ENCODE measurements at regions not wholly inside any gene's neighbourhood (a gene's known extent, or its start where the extent isn't known, plus 50 kb on each side); places are given as distances from the start of the nearest gene placed in this dataset.

GRCh38 chr9:88643931-88644330, 109.0 kb downstream of the NXNL2 start:
- intact Hi-C loops (cut with DNase I) = no loop called here
- Histone ChIP-seq H3K27ac (no peak overlapping the region), H3K27me3 (no peaks in the 10 kb centered on the region), H3K9me3 (no peaks in the 10 kb centered on the region), H3K4me3 (no peak overlapping the region), H3K36me3 (no peaks in the 10 kb centered on the region), H3K4me1 (no peaks in the 10 kb centered on the region)
- DNase-seq (ENCODE audit: low spot score in 2 of 2) = no peak
- TF ChIP-seq CTCF (IDR thresholded peaks at IDR 0.05) = no peak

- H3K27ac ChIP-seq = no peak overlapping the region
- no peaks in the 10 kb centered on the region for H3K4me1 ChIP-seq
- no peaks in the 10 kb centered on the region for H3K9me3 ChIP-seq
- TF ChIP-seq CTCF (IDR thresholded peaks at IDR 0.05) = no peak
- H3K36me3 ChIP-seq = no peaks in the 10 kb centered on the region
- intact Hi-C loops (cut with DNase I) = no loop called here
- DNase-seq (ENCODE audit: low spot score in 2 of 2) = no peak
- H3K27me3 ChIP-seq = no peaks in the 10 kb centered on the region
- no peak overlapping the region for H3K4me3 ChIP-seq
These were observed 110.3 kb downstream of the NXNL2 start for GRCh38 chr9:88645172-88645878.

GRCh38 chr9:88645879-88646199, 110.9 kb downstream of the NXNL2 start:
- Histone ChIP-seq H3K36me3 (no peaks in the 10 kb centered on the region), H3K4me3 (no peak overlapping the region), H3K27ac (no peak overlapping the region), H3K4me1 (no peaks in the 10 kb centered on the region), H3K9me3 (no peaks in the 10 kb centered on the region), H3K27me3 (no peaks in the 10 kb centered on the region)
- no peak for TF ChIP-seq CTCF (IDR thresholded peaks at IDR 0.05)
- intact Hi-C loops (cut with DNase I) = no loop called here
- no peak for DNase-seq (ENCODE audit: low spot score in 2 of 2)

- DNase-seq (ENCODE audit: low spot score in 2 of 2) = no peak
- H3K36me3 ChIP-seq = no peaks in the 10 kb centered on the region
- H3K9me3 ChIP-seq = no peaks in the 10 kb centered on the region
- no peak for TF ChIP-seq CTCF (IDR thresholded peaks at IDR 0.05)
- no peak overlapping the region for H3K4me3 ChIP-seq
- peaks cover 0 to under 1% of the 10 kb centered on the region in 2 donors for H3K4me1 ChIP-seq
- H3K27ac ChIP-seq = no peak overlapping the region
- intact Hi-C loops (cut with DNase I) = no loop called here
- no peaks in the 10 kb centered on the region for H3K27me3 ChIP-seq
These were observed 111.7 kb downstream of the NXNL2 start for GRCh38 chr9:88646539-88647300.

- H3K36me3 ChIP-seq = no peaks in the 10 kb centered on the region
- peak overlapping the region; percentile 16 to 47 for H3K27ac ChIP-seq
These were observed 117.0 kb downstream of the NXNL2 start for GRCh38 chr9:88651682-88652633.

More at GRCh38 chr9:88651682-88652633, 117.0 kb downstream of the NXNL2 start:
- Histone ChIP-seq H3K4me3 (no peak overlapping the region), H3K4me1 (peaks cover 0 to 10% of the 10 kb centered on the region in 2 donors), H3K9me3 (no peaks in the 10 kb centered on the region), H3K27me3 (no peaks in the 10 kb centered on the region)
- intact Hi-C loops (cut with DNase I) = loop anchor here (5.0 kb wide), 1 partner anchor 45 kb away; no protein-coding TSS in a partner anchor
- TF ChIP-seq CTCF (IDR thresholded peaks at IDR 0.05) = peak in 1 of 3 experiments; percentile 13
- DNase-seq (ENCODE audit: low spot score in 2 of 2) = peak; percentile 35 to 92
